ENCODE measurements at regions not wholly inside any gene's neighbourhood (a gene's known extent, or its start where the extent isn't known, plus 50 kb on each side); places are given as distances from the start of the nearest gene placed in this dataset.

GRCh38 chr6:119636060-119636459 is 286.5 kb upstream of the MAN1A1 start:
- no peaks in the 10 kb centered on the region for H3K27me3 ChIP-seq
- peaks cover 0 to 8% (median 0%) of the 10 kb centered on the region in 3 donors for H3K9me3 ChIP-seq
- no peak for TF ChIP-seq CTCF (IDR thresholded peaks at IDR 0.05)
- no peak overlapping the region for H3K4me3 ChIP-seq
- no peaks in the 10 kb centered on the region for H3K36me3 ChIP-seq
- H3K27ac ChIP-seq: no peak overlapping the region
- no peaks in the 10 kb centered on the region for H3K4me1 ChIP-seq
- intact Hi-C loops (cut with DNase I; ENCODE audit: low total_unique reads): no loop called here
- DNase-seq: no peak

- Histone ChIP-seq H3K4me1 (no peaks in the 10 kb centered on the region), H3K27ac (no peak overlapping the region), H3K27me3 (no peaks in the 10 kb centered on the region), H3K4me3 (no peak overlapping the region), H3K9me3 (peaks cover 0 to 12% (median 0%) of the 10 kb centered on the region in 3 donors), H3K36me3 (no peaks in the 10 kb centered on the region)
- intact Hi-C loops (cut with DNase I; ENCODE audit: low total_unique reads): no loop called here
- no peak for DNase-seq
- no peak for TF ChIP-seq CTCF (IDR thresholded peaks at IDR 0.05)
Observed at GRCh38 chr6:119633461-119633860, 283.9 kb upstream of the MAN1A1 start.

GRCh38 chr6:119630561-119631192 is 281.1 kb upstream of the MAN1A1 start:
- H3K27me3 ChIP-seq: no peaks in the 10 kb centered on the region
- no peak for TF ChIP-seq CTCF (IDR thresholded peaks at IDR 0.05)
- no peak for DNase-seq
- peaks cover 0 to 15% (median 0%) of the 10 kb centered on the region in 3 donors for H3K9me3 ChIP-seq
- H3K36me3 ChIP-seq: no peaks in the 10 kb centered on the region
- no peaks in the 10 kb centered on the region for H3K4me1 ChIP-seq
- intact Hi-C loops (cut with DNase I; ENCODE audit: low total_unique reads): no loop called here
- no peak overlapping the region for H3K4me3 ChIP-seq
- H3K27ac ChIP-seq: no peak overlapping the region

GRCh38 chr6:119628691-119629594 is 279.4 kb upstream of the MAN1A1 start:
- intact Hi-C loops (cut with DNase I; ENCODE audit: low total_unique reads): no loop called here
- Histone ChIP-seq H3K27ac (no peak overlapping the region), H3K4me3 (no peak overlapping the region), H3K9me3 (peaks cover 0 to 9% (median 0%) of the 10 kb centered on the region in 3 donors), H3K36me3 (no peaks in the 10 kb centered on the region), H3K27me3 (no peaks in the 10 kb centered on the region), H3K4me1 (no peaks in the 10 kb centered on the region)
- DNase-seq: no peak
- no peak for TF ChIP-seq CTCF (IDR thresholded peaks at IDR 0.05)

GRCh38 chr6:119627908-119628669 is 278.5 kb upstream of the MAN1A1 start:
- no peak for TF ChIP-seq CTCF (IDR thresholded peaks at IDR 0.05)
- H3K27ac ChIP-seq: no peak overlapping the region
- intact Hi-C loops (cut with DNase I; ENCODE audit: low total_unique reads): no loop called here
- H3K9me3 ChIP-seq: peaks cover 0 to 9% (median 0%) of the 10 kb centered on the region in 3 donors
- H3K4me1 ChIP-seq: no peaks in the 10 kb centered on the region
- DNase-seq: no peak
- no peak overlapping the region for H3K4me3 ChIP-seq
- no peaks in the 10 kb centered on the region for H3K36me3 ChIP-seq
- H3K27me3 ChIP-seq: no peaks in the 10 kb centered on the region

All from tibial artery (tissue), 4 donors.